ENCODE measurements at regions not wholly inside any gene's neighbourhood (a gene's known extent, or its start where the extent isn't known, plus 50 kb on each side); places are given as distances from the start of the nearest gene placed in this dataset.
"Not testable (repeated sequence)": the region's sequence is repeated elsewhere in the genome, so short reads cannot be mapped to it uniquely, and the experiment has no call there.

DNA sequence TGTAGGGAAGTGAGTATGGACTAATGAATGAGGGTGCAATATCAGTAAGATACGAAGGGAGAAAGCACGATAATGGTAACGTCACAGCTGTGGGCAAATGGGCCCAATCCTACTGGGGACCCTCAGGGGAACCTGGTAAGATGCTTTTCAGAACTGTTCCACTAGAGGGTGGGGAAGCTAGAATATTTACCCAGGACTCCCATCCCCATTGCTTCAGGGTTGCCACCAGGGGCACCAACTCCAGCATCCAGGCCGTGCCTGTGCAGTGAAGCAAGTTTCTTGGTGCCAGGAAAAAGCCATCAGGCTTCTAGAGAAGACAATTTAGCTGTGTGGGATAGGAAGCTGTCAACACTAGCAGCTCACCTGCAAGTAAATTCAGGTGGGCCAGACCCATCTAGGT, 409.3 kb downstream of the AGTPBP1 start:
- Histone ChIP-seq H3K4me2 (ENCODE audit: low read length) (no peak overlapping the region), H3K27ac (ENCODE audit: low read depth, low read length) (no peak overlapping the region), H2BK120ac (ENCODE audit: low read depth, low read length) (no peak overlapping the region), H3K18ac (ENCODE audit: low read length) (no peak overlapping the region), H3K4me1 (ENCODE audit: control insufficient read depth, low read depth, low read length) (no peaks in the 10 kb centered on the region), H2AK5ac (ENCODE audit: low read length) (no peak overlapping the region), H3K4me3 (ENCODE audit: low read length) (no peak overlapping the region), H3K79me2 (ENCODE audit: control insufficient read depth, insufficient read depth, low read length) (no peaks in the 10 kb centered on the region), H4K8ac (ENCODE audit: low read depth, low read length) (no peak overlapping the region), H3K27me3 (ENCODE audit: insufficient read depth, low read length, poor library complexity) (no peaks in the 10 kb centered on the region), H2BK5ac (ENCODE audit: low read length) (no peak overlapping the region), H3K56ac (ENCODE audit: low read length) (no peak overlapping the region), H3K23ac (ENCODE audit: low read length) (no peak overlapping the region), H3K4ac (ENCODE audit: low read depth, low read length) (no peak overlapping the region), H4K5ac (ENCODE audit: low read length) (no peak overlapping the region), H3K9ac (ENCODE audit: low read length) (no peak overlapping the region), H2BK15ac (replicated peaks; ENCODE audit: low read depth) (no peak overlapping the region), H3K79me1 (ENCODE audit: low read length) (no peaks in the 10 kb centered on the region), H3K36me3 (ENCODE audit: control insufficient read depth, insufficient read depth, low read length) (no peaks in the 10 kb centered on the region)
- no CpG with 5 or more reads among the region's 4 CpGs for WGBS (ENCODE audit: extremely low coverage, insufficient coverage, low lambda C conversion rate)
- DNase-seq: peak; percentile 88

DNA sequence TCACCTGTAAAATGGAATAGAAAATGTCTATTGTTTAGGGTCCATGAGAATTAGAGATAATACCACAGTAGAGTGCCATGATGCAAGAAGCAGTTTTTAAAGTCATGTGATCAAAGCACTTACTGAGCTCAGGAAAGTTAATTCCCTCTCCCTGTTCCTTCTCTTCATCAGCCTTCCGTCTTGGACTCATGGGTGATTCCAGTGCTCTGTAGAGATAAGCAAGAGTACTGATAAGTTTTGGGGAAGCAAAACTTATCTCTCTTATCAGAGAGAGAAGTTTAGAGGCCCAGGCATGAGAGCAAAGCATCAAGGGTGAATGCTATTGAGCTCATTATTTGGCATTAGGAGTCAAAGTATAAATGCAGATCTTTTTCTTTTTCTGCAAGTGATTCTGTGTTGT, 410.1 kb downstream of the AGTPBP1 start:
- Histone ChIP-seq H3K4me1 (ENCODE audit: control insufficient read depth, low read depth, low read length) (no peaks in the 10 kb centered on the region), H3K23ac (ENCODE audit: low read length) (no peak overlapping the region), H3K27ac (ENCODE audit: low read depth, low read length) (no peak overlapping the region), H4K5ac (ENCODE audit: low read length) (no peak overlapping the region), H3K4me3 (ENCODE audit: low read length) (no peak overlapping the region), H3K79me1 (ENCODE audit: low read length) (no peaks in the 10 kb centered on the region), H3K27me3 (ENCODE audit: insufficient read depth, low read length, poor library complexity) (no peaks in the 10 kb centered on the region), H3K56ac (ENCODE audit: low read length) (no peak overlapping the region), H2BK15ac (replicated peaks; ENCODE audit: low read depth) (no peak overlapping the region), H3K18ac (ENCODE audit: low read length) (no peak overlapping the region), H3K4ac (ENCODE audit: low read depth, low read length) (no peak overlapping the region), H2BK120ac (ENCODE audit: low read depth, low read length) (no peak overlapping the region), H2AK5ac (ENCODE audit: low read length) (no peak overlapping the region), H4K8ac (ENCODE audit: low read depth, low read length) (no peak overlapping the region), H3K79me2 (ENCODE audit: control insufficient read depth, insufficient read depth, low read length) (no peaks in the 10 kb centered on the region), H2BK5ac (ENCODE audit: low read length) (no peak overlapping the region), H3K4me2 (ENCODE audit: low read length) (no peak overlapping the region), H3K9ac (ENCODE audit: low read length) (no peak overlapping the region), H3K36me3 (ENCODE audit: control insufficient read depth, insufficient read depth, low read length) (no peaks in the 10 kb centered on the region)
- DNase-seq: peak; percentile 61
- no CpG with 5 or more reads among the region's 1 CpG for WGBS (ENCODE audit: extremely low coverage, insufficient coverage, low lambda C conversion rate)

GRCh38 chr9:85322592-85322991, 419.2 kb downstream of the AGTPBP1 start:
- Histone ChIP-seq H3K18ac (ENCODE audit: low read length) (no peak overlapping the region), H3K4me1 (ENCODE audit: control insufficient read depth, low read depth, low read length) (no peaks in the 10 kb centered on the region), H2AK5ac (ENCODE audit: low read length) (no peak overlapping the region)

GRCh38 chr9:85321561-85321960, 420.2 kb downstream of the AGTPBP1 start:
- Histone ChIP-seq H4K5ac (ENCODE audit: low read length) (no peak overlapping the region), H3K4me2 (ENCODE audit: low read length) (no peak overlapping the region), H2BK15ac (replicated peaks; ENCODE audit: low read depth) (no peak overlapping the region), H3K56ac (ENCODE audit: low read length) (no peak overlapping the region), H3K23ac (ENCODE audit: low read length) (no peak overlapping the region), H3K79me1 (ENCODE audit: low read length) (no peaks in the 10 kb centered on the region), H3K4me3 (ENCODE audit: low read length) (no peak overlapping the region), H2BK120ac (ENCODE audit: low read depth, low read length) (no peak overlapping the region), H4K8ac (ENCODE audit: low read depth, low read length) (no peak overlapping the region), H3K4ac (ENCODE audit: low read depth, low read length) (no peak overlapping the region), H3K9ac (ENCODE audit: low read length) (no peak overlapping the region), H3K4me1 (ENCODE audit: control insufficient read depth, low read depth, low read length) (no peaks in the 10 kb centered on the region), H3K79me2 (ENCODE audit: control insufficient read depth, insufficient read depth, low read length) (no peaks in the 10 kb centered on the region), H3K36me3 (ENCODE audit: control insufficient read depth, insufficient read depth, low read length) (no peaks in the 10 kb centered on the region), H3K27ac (ENCODE audit: low read depth, low read length) (no peak overlapping the region), H3K18ac (ENCODE audit: low read length) (no peak overlapping the region), H2BK5ac (ENCODE audit: low read length) (no peak overlapping the region), H2AK5ac (ENCODE audit: low read length) (no peak overlapping the region), H3K27me3 (ENCODE audit: insufficient read depth, low read length, poor library complexity) (no peaks in the 10 kb centered on the region)
- DNase-seq: no peak
- no CpG with 5 or more reads among the region's 5 CpGs for WGBS (ENCODE audit: extremely low coverage, insufficient coverage, low lambda C conversion rate)

More at GRCh38 chr9:85322592-85322991, 419.2 kb downstream of the AGTPBP1 start:
- no peak overlapping the region for H4K5ac ChIP-seq (ENCODE audit: low read length)
- no peak for DNase-seq
- H3K27me3 ChIP-seq (ENCODE audit: insufficient read depth, low read length, poor library complexity): no peaks in the 10 kb centered on the region
- no peaks in the 10 kb centered on the region for H3K36me3 ChIP-seq (ENCODE audit: control insufficient read depth, insufficient read depth, low read length)
- H3K9ac ChIP-seq (ENCODE audit: low read length): no peak overlapping the region
- H3K79me2 ChIP-seq (ENCODE audit: control insufficient read depth, insufficient read depth, low read length): no peaks in the 10 kb centered on the region
- no peak overlapping the region for H4K8ac ChIP-seq (ENCODE audit: low read depth, low read length)
- no CpG with 5 or more reads among the region's 4 CpGs for WGBS (ENCODE audit: extremely low coverage, insufficient coverage, low lambda C conversion rate)
- no peak overlapping the region for H3K4ac ChIP-seq (ENCODE audit: low read depth, low read length)
- H2BK5ac ChIP-seq (ENCODE audit: low read length): no peak overlapping the region
- H3K56ac ChIP-seq (ENCODE audit: low read length): no peak overlapping the region
- no peak overlapping the region for H2BK15ac ChIP-seq (replicated peaks; ENCODE audit: low read depth)
- no peak overlapping the region for H3K4me3 ChIP-seq (ENCODE audit: low read length)
- no peaks in the 10 kb centered on the region for H3K79me1 ChIP-seq (ENCODE audit: low read length)
- H3K4me2 ChIP-seq (ENCODE audit: low read length): no peak overlapping the region
- no peak overlapping the region for H3K27ac ChIP-seq (ENCODE audit: low read depth, low read length)
- H3K23ac ChIP-seq (ENCODE audit: low read length): no peak overlapping the region
- H2BK120ac ChIP-seq (ENCODE audit: low read depth, low read length): no peak overlapping the region

DNA sequence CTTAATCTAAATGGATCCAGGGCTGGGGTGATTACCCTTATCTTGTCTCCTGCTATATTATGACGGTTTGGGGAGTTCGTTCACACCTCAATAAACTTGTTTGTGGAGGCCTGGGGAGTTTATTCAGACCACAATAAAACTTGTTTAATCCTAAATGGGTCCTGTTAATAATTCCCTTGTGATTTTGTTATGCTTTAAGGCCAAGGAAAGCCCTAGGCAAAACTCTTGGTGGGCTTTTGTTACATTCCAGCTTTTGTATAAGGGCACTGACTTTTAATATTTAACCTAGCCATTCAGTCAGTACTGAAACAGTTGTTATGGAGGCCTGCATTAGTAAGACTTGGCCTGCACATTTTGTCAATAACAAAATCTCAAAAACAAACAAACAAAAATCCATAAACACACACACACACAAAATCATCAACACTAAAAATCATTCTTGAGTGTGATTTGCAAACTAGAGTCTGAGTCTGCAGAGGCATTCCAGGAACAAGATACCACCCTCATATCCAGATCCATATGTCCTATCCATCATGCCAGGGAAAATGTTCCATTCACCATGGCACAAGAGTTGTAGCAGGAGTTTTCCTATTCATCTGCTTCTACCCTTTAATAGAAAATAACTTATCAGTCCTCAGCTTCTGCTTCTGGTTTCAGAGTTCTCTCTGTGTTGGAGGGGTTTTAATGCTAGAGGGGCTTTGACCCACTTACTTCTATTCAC, 421.7 kb downstream of the AGTPBP1 start:
- no peaks in the 10 kb centered on the region for H3K27me3 ChIP-seq (ENCODE audit: insufficient read depth, low read length, poor library complexity)
- H3K18ac ChIP-seq (ENCODE audit: low read length): no peak overlapping the region
- H3K4me1 ChIP-seq (ENCODE audit: control insufficient read depth, low read depth, low read length): no peaks in the 10 kb centered on the region
- H3K36me3 ChIP-seq (ENCODE audit: control insufficient read depth, insufficient read depth, low read length): no peaks in the 10 kb centered on the region
- no peak overlapping the region for H3K4ac ChIP-seq (ENCODE audit: low read depth, low read length)
- H2BK120ac ChIP-seq (ENCODE audit: low read depth, low read length): no peak overlapping the region
- H2BK15ac ChIP-seq (replicated peaks; ENCODE audit: low read depth): no peak overlapping the region
- no peak overlapping the region for H4K5ac ChIP-seq (ENCODE audit: low read length)
- H3K79me1 ChIP-seq (ENCODE audit: low read length): no peaks in the 10 kb centered on the region
- no peak overlapping the region for H3K9ac ChIP-seq (ENCODE audit: low read length)
- no peak overlapping the region for H3K4me3 ChIP-seq (ENCODE audit: low read length)
- WGBS (ENCODE audit: extremely low coverage, insufficient coverage, low lambda C conversion rate): no CpG with 5 or more reads among the region's 2 CpGs
- no peak overlapping the region for H4K8ac ChIP-seq (ENCODE audit: low read depth, low read length)
- DNase-seq: peak; percentile 43
- H3K56ac ChIP-seq (ENCODE audit: low read length): no peak overlapping the region
- no peak overlapping the region for H3K23ac ChIP-seq (ENCODE audit: low read length)
- H3K4me2 ChIP-seq (ENCODE audit: low read length): no peak overlapping the region
- no peak overlapping the region for H2AK5ac ChIP-seq (ENCODE audit: low read length)
- no peak overlapping the region for H2BK5ac ChIP-seq (ENCODE audit: low read length)
- H3K79me2 ChIP-seq (ENCODE audit: control insufficient read depth, insufficient read depth, low read length): no peaks in the 10 kb centered on the region
- H3K27ac ChIP-seq (ENCODE audit: low read depth, low read length): no peak overlapping the region

GRCh38 chr9:85315535-85315934, 426.2 kb downstream of the AGTPBP1 start:
- H3K36me3 ChIP-seq (ENCODE audit: control insufficient read depth, insufficient read depth, low read length); H2BK15ac ChIP-seq (replicated peaks; ENCODE audit: low read depth); H2AK5ac ChIP-seq (ENCODE audit: low read length); H3K79me2 ChIP-seq (ENCODE audit: control insufficient read depth, insufficient read depth, low read length); H3K56ac ChIP-seq (ENCODE audit: low read length); H3K18ac ChIP-seq (ENCODE audit: low read length); H3K23ac ChIP-seq (ENCODE audit: low read length); H3K4me3 ChIP-seq (ENCODE audit: low read length); H4K5ac ChIP-seq (ENCODE audit: low read length); H2BK120ac ChIP-seq (ENCODE audit: low read depth, low read length); H3K79me1 ChIP-seq (ENCODE audit: low read length); H3K27me3 ChIP-seq (ENCODE audit: insufficient read depth, low read length, poor library complexity); H2BK5ac ChIP-seq (ENCODE audit: low read length); H3K27ac ChIP-seq (ENCODE audit: low read depth, low read length); H3K4ac ChIP-seq (ENCODE audit: low read depth, low read length); DNase-seq; H3K9ac ChIP-seq (ENCODE audit: low read length); H4K8ac ChIP-seq (ENCODE audit: low read depth, low read length); H3K4me1 ChIP-seq (ENCODE audit: control insufficient read depth, low read depth, low read length); H3K4me2 ChIP-seq (ENCODE audit: low read length): not testable (repeated sequence)
- no CpG with 5 or more reads among the region's 2 CpGs for WGBS (ENCODE audit: extremely low coverage, insufficient coverage, low lambda C conversion rate)
